Ishikawa (cell line): ENCODE measurements at regions not wholly inside any gene's neighbourhood (a gene's known extent, or its start where the extent isn't known, plus 50 kb on each side); places are given as distances from the start of the nearest gene placed in this dataset.

Source experiments
- CEBPB ChIP-seq: IDR thresholded peaks from 2 replicates; pipeline ENCODE4 v1.6.1; 2012
- CREB1 ChIP-seq: IDR thresholded peaks from 2 replicates; pipeline ENCODE4 v1.6.1; 2012; ENCODE audit warnings: low read depth
- EGR1 ChIP-seq: IDR thresholded peaks from 2 replicates; pipeline ENCODE4 v1.6.1; 2012
- EP300 ChIP-seq: IDR thresholded peaks from 2 replicates; pipeline ENCODE4 v1.6.1; 2012; ENCODE audit warnings: borderline replicate concordance
- FOXM1 ChIP-seq: IDR thresholded peaks from 2 replicates; pipeline ENCODE4 v1.6.1; 2012; ENCODE audit warnings: low read depth, borderline replicate concordance
- NFIC ChIP-seq: IDR thresholded peaks from 2 replicates; pipeline ENCODE4 v1.6.1; 2012
- RAD21 ChIP-seq: IDR thresholded peaks from 2 replicates; pipeline ENCODE4 v1.6.1; 2012; ENCODE audit warnings: low read depth
- TAF1 ChIP-seq: IDR thresholded peaks from 2 replicates; pipeline ENCODE4 v1.6.1; 2012; ENCODE audit warnings: low read depth, mild to moderate bottlenecking
- TCF12 ChIP-seq: IDR thresholded peaks from 2 replicates; pipeline ENCODE4 v1.6.1; 2012; ENCODE audit warnings: low read depth
- TEAD4 ChIP-seq: IDR thresholded peaks from 2 replicates; pipeline ENCODE4 v1.6.1; 2012
- YY1 ChIP-seq: IDR thresholded peaks from 2 replicates; pipeline ENCODE4 v1.6.1; 2012; ENCODE audit warnings: low read depth
- ZBTB7A ChIP-seq: IDR thresholded peaks from 2 replicates; pipeline ENCODE4 v1.6.1; 2012; ENCODE audit warnings: low read depth
- TF ChIP-seq, protein P1 (sequence below): IDR thresholded peaks from 2 replicates; pipeline ENCODE4 v1.6.1; 2012
- TF ChIP-seq, protein P2 (sequence below): IDR thresholded peaks from 2 replicates; pipeline ENCODE4 v1.6.1; 2012; ENCODE audit warnings: low read depth, mild to moderate bottlenecking
- TF ChIP-seq, protein P3 (sequence below): IDR thresholded peaks from 2 replicates; pipeline ENCODE4 v1.6.1; 2012

DNA sequence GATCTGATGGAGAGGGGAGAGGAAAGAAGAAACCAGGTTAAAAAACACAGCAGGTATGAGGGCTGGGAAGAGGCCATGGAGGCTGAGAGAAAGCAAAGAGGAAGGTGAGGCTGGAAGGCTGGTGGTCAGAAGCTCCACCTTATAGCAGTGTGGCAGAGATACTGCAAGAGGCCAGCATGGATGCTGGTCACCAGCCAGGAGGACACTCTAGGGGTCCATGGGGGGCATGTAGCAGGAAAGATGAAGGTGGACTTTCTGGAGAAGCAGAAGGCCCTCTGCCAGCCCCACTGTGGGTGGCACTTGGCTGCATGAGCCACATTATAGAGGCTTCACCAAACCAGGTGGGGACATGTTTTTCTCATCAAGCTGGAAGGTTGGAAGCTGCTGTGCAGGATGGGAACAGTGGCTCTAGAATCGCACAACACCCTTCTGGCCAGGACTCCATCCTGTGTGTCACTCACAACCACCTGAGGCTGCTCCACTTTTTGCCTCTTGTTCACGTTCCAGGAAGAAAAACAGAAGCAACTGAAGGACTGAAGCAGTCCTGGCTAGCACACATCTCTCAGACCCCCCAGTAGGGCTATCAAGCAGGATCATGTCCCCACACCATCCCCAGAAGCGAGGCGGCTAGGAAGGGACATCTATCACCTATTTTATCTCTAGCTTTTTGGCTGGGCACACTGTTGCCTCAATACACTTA is 587.5 kb upstream of the MGMT start:
- TF ChIP-seq, protein P1, sequence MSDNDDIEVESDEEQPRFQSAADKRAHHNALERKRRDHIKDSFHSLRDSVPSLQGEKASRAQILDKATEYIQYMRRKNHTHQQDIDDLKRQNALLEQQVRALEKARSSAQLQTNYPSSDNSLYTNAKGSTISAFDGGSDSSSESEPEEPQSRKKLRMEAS: no peak
- TF ChIP-seq TAF1 (no peak), RAD21 (no peak), TCF12 (no peak), TEAD4 (no peak), YY1 (no peak), CREB1 (no peak), EP300 (no peak), EGR1 (no peak), FOXM1 (no peak), CEBPB (no peak), ZBTB7A (no peak), NFIC (no peak)
- TF ChIP-seq, protein P2, sequence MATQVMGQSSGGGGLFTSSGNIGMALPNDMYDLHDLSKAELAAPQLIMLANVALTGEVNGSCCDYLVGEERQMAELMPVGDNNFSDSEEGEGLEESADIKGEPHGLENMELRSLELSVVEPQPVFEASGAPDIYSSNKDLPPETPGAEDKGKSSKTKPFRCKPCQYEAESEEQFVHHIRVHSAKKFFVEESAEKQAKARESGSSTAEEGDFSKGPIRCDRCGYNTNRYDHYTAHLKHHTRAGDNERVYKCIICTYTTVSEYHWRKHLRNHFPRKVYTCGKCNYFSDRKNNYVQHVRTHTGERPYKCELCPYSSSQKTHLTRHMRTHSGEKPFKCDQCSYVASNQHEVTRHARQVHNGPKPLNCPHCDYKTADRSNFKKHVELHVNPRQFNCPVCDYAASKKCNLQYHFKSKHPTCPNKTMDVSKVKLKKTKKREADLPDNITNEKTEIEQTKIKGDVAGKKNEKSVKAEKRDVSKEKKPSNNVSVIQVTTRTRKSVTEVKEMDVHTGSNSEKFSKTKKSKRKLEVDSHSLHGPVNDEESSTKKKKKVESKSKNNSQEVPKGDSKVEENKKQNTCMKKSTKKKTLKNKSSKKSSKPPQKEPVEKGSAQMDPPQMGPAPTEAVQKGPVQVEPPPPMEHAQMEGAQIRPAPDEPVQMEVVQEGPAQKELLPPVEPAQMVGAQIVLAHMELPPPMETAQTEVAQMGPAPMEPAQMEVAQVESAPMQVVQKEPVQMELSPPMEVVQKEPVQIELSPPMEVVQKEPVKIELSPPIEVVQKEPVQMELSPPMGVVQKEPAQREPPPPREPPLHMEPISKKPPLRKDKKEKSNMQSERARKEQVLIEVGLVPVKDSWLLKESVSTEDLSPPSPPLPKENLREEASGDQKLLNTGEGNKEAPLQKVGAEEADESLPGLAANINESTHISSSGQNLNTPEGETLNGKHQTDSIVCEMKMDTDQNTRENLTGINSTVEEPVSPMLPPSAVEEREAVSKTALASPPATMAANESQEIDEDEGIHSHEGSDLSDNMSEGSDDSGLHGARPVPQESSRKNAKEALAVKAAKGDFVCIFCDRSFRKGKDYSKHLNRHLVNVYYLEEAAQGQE: no peak
- TF ChIP-seq, protein P3, sequence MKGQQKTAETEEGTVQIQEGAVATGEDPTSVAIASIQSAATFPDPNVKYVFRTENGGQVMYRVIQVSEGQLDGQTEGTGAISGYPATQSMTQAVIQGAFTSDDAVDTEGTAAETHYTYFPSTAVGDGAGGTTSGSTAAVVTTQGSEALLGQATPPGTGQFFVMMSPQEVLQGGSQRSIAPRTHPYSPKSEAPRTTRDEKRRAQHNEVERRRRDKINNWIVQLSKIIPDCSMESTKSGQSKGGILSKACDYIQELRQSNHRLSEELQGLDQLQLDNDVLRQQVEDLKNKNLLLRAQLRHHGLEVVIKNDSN: no peak

DNA sequence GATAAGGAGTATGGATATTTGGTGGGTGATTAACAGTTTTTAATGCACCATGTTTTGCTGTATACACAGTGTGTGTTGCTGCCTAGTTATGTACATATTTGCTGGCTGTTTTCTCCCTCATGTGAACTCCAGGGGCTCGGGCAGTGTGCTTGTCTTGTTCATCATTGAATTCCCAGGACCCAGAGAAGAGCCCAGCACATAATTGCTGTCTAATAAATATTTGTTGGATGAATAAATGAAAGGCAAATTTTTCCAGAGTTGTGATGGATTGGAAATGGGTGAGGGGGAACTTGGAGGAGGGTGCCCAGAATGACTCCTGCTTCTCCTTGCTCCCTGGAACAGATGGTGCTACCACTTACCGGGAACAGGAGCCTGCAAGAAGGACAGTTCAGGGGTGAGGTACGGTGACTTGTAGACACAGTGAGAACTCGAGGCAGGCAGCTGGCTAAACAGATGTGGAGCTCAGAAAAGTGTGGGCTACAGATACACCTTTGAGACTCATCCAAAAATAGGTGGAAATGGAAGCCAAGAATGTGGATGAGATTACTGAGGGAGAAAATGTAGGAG is 586.8 kb upstream of the MGMT start:
- no peak for TF ChIP-seq NFIC
- TF ChIP-seq, protein P1: no peak
- TF ChIP-seq RAD21: no peak
- TF ChIP-seq, protein P3: no peak

DNA sequence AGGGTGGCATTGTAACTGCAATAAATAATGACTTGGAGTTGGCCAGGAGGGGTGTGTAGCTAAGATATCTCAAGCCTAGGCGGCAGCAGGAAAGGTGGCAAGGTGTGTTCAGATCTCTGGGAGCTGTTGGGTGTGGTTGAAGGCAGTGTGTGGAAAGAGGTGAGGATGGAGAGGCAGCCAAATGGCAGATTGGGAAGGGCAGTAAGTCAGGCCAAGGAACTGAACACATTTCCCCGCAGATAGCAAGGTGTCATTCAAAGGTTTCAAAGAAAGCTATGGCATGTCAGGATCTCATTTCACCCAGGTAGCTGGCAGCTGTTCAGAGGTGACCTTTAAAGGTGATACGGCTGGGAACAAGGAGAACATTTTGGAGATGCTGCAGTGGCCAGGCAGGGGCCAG is 586.0 kb upstream of the MGMT start:
- TF ChIP-seq TCF12: no peak
- TF ChIP-seq CREB1: no peak
- TF ChIP-seq RAD21: no peak
- TF ChIP-seq NFIC: no peak
- TF ChIP-seq, protein P1: no peak

DNA sequence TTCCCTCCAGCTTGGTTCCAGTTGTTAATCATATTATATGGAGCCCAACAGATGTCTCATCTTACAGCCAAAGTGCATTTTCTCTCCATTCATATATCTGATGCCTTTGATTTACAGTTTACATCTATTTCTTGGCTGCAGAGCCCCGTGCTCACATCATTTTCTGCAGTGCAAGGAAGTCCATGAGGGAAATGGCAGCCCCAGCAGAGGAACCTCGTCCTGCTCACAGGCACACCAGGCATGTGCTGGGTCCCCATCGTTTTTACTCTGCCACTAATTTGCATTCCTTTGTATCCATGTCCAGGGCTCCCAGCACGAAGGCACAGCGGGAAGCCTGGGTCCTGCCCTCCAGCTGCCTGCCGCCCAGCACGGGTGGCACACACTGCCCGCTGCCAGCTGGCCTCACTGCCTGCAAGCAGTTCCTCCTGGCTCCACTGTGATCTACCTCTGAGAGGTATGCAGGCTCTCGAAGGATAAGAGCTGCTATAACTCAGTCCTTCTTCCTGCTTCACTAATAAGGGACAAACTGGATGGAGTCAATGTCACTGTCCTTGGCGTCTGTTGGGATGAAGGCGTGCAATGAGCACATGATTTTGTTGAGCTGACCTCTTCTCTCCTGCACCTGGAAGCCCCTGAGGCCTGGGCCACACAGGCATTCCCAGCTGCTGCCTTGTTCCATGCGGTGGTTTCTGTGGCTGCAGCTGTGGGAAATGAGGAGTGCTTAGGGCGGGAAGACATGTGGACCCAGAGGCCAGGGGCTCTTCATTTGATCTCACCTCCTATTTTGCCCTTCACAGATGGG is 583.6 kb upstream of the MGMT start:
- TF ChIP-seq TAF1 (no peak), TEAD4 (no peak), EGR1 (no peak), EP300 (no peak), YY1 (no peak), TCF12 (no peak), CREB1 (no peak), ZBTB7A (no peak), RAD21 (no peak), NFIC (no peak), FOXM1 (no peak), CEBPB (no peak)
- TF ChIP-seq, protein P3: no peak
- TF ChIP-seq, protein P1: no peak
- TF ChIP-seq, protein P2: no peak

DNA sequence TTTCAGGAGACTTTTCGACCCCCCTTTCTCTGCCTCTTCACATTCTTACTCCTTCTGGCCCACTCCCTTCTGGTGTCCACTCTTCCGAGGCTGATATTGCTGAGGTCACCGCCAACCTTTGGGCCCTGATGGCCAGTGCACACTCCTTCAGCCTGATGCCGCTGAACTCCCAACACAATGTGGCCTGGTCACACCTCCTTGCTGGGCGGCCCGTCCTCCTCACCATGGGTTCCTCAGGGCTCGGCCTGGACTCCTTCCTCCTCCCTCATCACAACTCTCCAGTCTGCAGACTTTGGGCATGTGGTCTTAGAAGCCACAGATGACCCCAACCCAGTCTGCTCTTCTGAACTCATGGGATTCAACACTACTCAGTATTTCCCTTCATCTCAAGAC is 583.0 kb upstream of the MGMT start:
- TF ChIP-seq TAF1 (no peak), NFIC (no peak), ZBTB7A (no peak), CREB1 (no peak), FOXM1 (no peak), TCF12 (no peak), CEBPB (no peak), EP300 (no peak), EGR1 (no peak), YY1 (no peak), RAD21 (no peak), TEAD4 (no peak)
- TF ChIP-seq, protein P1: no peak
- TF ChIP-seq, protein P2: no peak
- TF ChIP-seq, protein P3: no peak
